HepG2 (cell line): ENCODE measurements at regions not wholly inside any gene's neighbourhood (a gene's known extent, or its start where the extent isn't known, plus 50 kb on each side); places are given as distances from the start of the nearest gene placed in this dataset.

ENCODE experiments used
- CHCHD3 ChIP-seq: sonication (generic); formaldehyde crosslinking; IDR thresholded peaks from 2 replicates; pipeline ENCODE4 v1.8.0; 2022; ENCODE audit warnings: mild to moderate bottlenecking, missing genetic modification reagents, moderate library complexity
- GTF2F1 ChIP-seq: fragments of 150-350 bp; IDR thresholded peaks from 2 replicates; pipeline ENCODE4 v1.6.1; 2014; ENCODE audit warnings: low read length
- HOXA7 ChIP-seq: sonication (generic); formaldehyde crosslinking; IDR thresholded peaks from 2 replicates; pipeline ENCODE4 v1.8.1; 2022; ENCODE audit warnings: mild to moderate bottlenecking, missing genetic modification reagents, moderate library complexity
- HOXD1 ChIP-seq: sonication (generic); formaldehyde crosslinking; IDR thresholded peaks from 2 replicates; pipeline ENCODE4 v1.5.0; 2020; ENCODE audit warnings: missing genetic modification reagents
- MAFK ChIP-seq, 2 experiments: IDR thresholded peaks in 1 of 2; conservative IDR thresholded peaks in 1 of 2; 2 replicates each; pipeline ENCODE4 v1.6.1; 2011; ENCODE audit warnings: improper control_type of control experiment in 2 of 2, low read length in 2 of 2
- NFE2L2 ChIP-seq: fragments of 150-350 bp; IDR thresholded peaks from 2 replicates; pipeline ENCODE4 v1.6.1; 2014; ENCODE audit warnings: low read length
- POLR2AphosphoS5 ChIP-seq: IDR thresholded peaks from 2 replicates; pipeline ENCODE4 v1.6.1; 2012; ENCODE audit warnings: low read depth, low read length
- RNF2 ChIP-seq: fragments of 450-650 bp; conservative IDR thresholded peaks from 2 replicates; pipeline ENCODE4 v1.6.1; 2016; ENCODE audit warnings: low read depth
- SKI ChIP-seq: fragments of 450-650 bp; IDR thresholded peaks from one replicate; pipeline ENCODE4 v1.6.1; 2018; ENCODE audit warnings: mild to moderate bottlenecking; ENCODE audit not compliant: partially characterized antibody
- TF ChIP-seq, protein P1 (sequence below): sonication (generic); formaldehyde crosslinking; IDR thresholded peaks from 2 replicates; pipeline ENCODE4 v1.8.0; 2022; ENCODE audit warnings: mild to moderate bottlenecking, missing genetic modification reagents, borderline replicate concordance

DNA sequence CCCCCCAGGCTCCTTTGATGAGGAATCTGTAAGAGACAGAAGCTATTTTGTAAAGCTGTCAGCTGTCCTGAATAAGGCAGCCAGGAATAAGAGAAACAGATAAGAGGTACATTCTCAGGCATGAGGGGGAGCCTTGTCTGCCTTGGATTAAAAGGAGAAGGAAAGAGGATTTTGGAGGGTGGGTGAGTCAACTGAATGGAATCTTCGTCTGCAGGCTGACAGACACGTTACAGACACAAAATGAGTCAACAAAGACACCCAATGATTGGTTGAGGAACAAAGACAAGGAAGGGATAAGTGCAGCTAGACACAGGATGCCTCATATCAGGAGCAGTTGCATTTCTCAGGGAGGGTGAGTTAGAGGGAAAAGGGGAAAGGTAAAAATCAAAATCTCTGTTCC, 162.5 kb downstream of the OLFM4 start:
- TF ChIP-seq NFE2L2, result no peak
- TF ChIP-seq CHCHD3, result no peak
- TF ChIP-seq GTF2F1, result no peak
- TF ChIP-seq HOXA7 (CRISPR knock-in tag), result no peak
- TF ChIP-seq, protein P1, sequence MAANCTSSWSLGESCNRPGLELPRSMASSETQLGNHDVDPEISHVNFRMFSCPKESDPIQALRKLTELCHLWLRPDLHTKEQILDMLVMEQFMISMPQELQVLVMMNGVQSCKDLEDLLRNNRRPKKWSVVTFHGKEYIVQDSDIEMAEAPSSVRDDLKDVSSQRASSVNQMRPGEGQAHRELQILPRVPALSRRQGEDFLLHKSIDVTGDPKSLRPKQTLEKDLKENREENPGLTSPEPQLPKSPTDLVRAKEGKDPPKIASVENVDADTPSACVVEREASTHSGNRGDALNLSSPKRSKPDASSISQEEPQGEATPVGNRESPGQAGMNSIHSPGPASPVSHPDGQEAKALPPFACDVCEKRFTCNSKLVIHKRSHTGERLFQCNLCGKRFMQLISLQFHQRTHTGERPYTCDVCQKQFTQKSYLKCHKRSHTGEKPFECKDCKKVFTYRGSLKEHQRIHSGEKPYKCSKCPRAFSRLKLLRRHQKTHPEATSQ (CRISPR knock-in tag), result no peak
- no peak for TF ChIP-seq RNF2
- no peak for TF ChIP-seq MAFK (conservative IDR thresholded peaks at IDR 0.05 in 1 of 2, IDR thresholded peaks at IDR 0.05 in 1 of 2; ENCODE audit: low read length in 2 of 2)
- no peak for TF ChIP-seq POLR2AphosphoS5
- no peak for TF ChIP-seq SKI
- no peak for TF ChIP-seq HOXD1 (CRISPR knock-in tag)
